HepG2 (cell line): ENCODE measurements at regions not wholly inside any gene's neighbourhood (a gene's known extent, or its start where the extent isn't known, plus 50 kb on each side); places are given as distances from the start of the nearest gene placed in this dataset.

ENCODE experiments used
- ATAC-seq: fragments of 200-7000 bp; cut with Tn5 transposase; 3 replicates; pipeline ENCODE4 v1.9.1; 2020; ENCODE audit warnings: mild to moderate bottlenecking, moderate library complexity
- BruUV-seq: library from RNA; stranded (reverse); fragments of 400-500 nt; replicated peaks from 2 replicates; lab custom pipeline; 2021; lab: Mats Ljungman, UMichigan
- CTCF ChIA-PET: fragments of 300-600 bp; formaldehyde crosslinking; extraction: SDS; loops from one replicate; lab custom pipeline; 2021; ENCODE audit warnings: low total read pairs, inconsistent platforms, low intra/inter-chr PET ratio; lab: Yijun Ruan, JAX
- POLR2A ChIA-PET: fragments of 350-600 bp; sonication (Branson Sonifier 250); formaldehyde crosslinking; loops from one replicate; lab custom pipeline; 2020; ENCODE audit warnings: antibody characterized with exemption, inconsistent platforms; lab: Yijun Ruan, JAX
- DNase-seq: peaks from one replicate; pipeline ENCODE4 v3.0.0-alpha.2; 2015; ENCODE audit warnings: low spot score
- FAIRE-seq: peaks from 3 replicates; lab custom pipeline; 2011; peaks lifted over from hg19 to GRCh38; lab: Jason Lieb, UNC
- H2AFZ ChIP-seq: one replicate; pipeline ENCODE4 v1.6.1; 2011; ENCODE audit warnings: low read length, inconsistent platforms
- H3K27ac ChIP-seq: fragments of 300-600 bp; 3 replicates; pipeline ENCODE4 v1.8.0; 2011; ENCODE audit warnings: mixed run types, mild to moderate bottlenecking, mixed read lengths, low read length, inconsistent platforms; ENCODE audit not compliant: insufficient read depth; ENCODE audit errors: extremely low read length
- H3K27me3 ChIP-seq, 2 experiments: fragments of 200-600 bp in 1 of 2; 2 replicates in 1 of 2; 3 replicates in 1 of 2; pipeline versions ENCODE4 v1.6.0 to v1.8.0; 2011; ENCODE audit warnings: low read length in 2 of 2, mild to moderate bottlenecking in 2 of 2, moderate library complexity in 2 of 2, inconsistent platforms in 1 of 2; ENCODE audit not compliant: insufficient read depth in 2 of 2, control insufficient read depth in 1 of 2
- H3K36me3 ChIP-seq, 2 experiments: fragments of 200-600 bp in 1 of 2; replicated peaks in 1 of 2; 2 replicates in 1 of 2; 3 replicates in 1 of 2; pipeline versions ENCODE4 v1.5.1 to v1.8.0; 2011; ENCODE audit warnings: low read length in 2 of 2, inconsistent platforms in 1 of 2; ENCODE audit not compliant: insufficient read depth in 2 of 2, control insufficient read depth in 1 of 2
- H3K4me1 ChIP-seq: 2 replicates; pipeline ENCODE4 v1.5.1; 2012; ENCODE audit warnings: low read length, inconsistent platforms; ENCODE audit not compliant: insufficient read depth
- H3K4me2 ChIP-seq: 2 replicates; pipeline ENCODE4 v1.6.0; 2011; ENCODE audit warnings: low read depth, low read length, inconsistent platforms
- H3K4me3 ChIP-seq, 3 experiments: fragments of 200-600 bp in 1 of 3; sonication (generic), shearing (Covaris generic) in 1 of 3; replicated peaks in 1 of 3; 2 replicates each; pipeline ENCODE4 v1.5.1; 2011 to 2016; ENCODE audit warnings: low read length in 3 of 3, inconsistent platforms in 2 of 3, low read depth in 2 of 3, mild to moderate bottlenecking in 2 of 3, control low read depth in 1 of 3, mixed read lengths in 1 of 3; ENCODE audit not compliant: insufficient read depth in 1 of 3
- H3K79me2 ChIP-seq: one replicate; pipeline ENCODE4 v1.6.1; 2011; ENCODE audit warnings: low read length, inconsistent platforms; ENCODE audit not compliant: insufficient read depth
- H3K9ac ChIP-seq: 2 replicates; pipeline ENCODE4 v1.6.0; 2011; ENCODE audit warnings: mild to moderate bottlenecking, low read depth, low read length, inconsistent platforms; ENCODE audit not compliant: insufficient read depth
- H3K9me3 ChIP-seq: 2 replicates; pipeline ENCODE4 v1.5.1; 2012; ENCODE audit warnings: mild to moderate bottlenecking, low read length
- H4K20me1 ChIP-seq: 2 replicates; pipeline ENCODE4 v1.6.0; 2011; ENCODE audit warnings: inconsistent platforms, mild to moderate bottlenecking, low read length, moderate library complexity; ENCODE audit not compliant: insufficient read depth
- GPN1 ChIP-seq: sonication (generic); formaldehyde crosslinking; IDR thresholded peaks from 2 replicates; pipeline ENCODE4 v1.5.1; 2020; ENCODE audit warnings: missing genetic modification reagents, borderline replicate concordance
- KIAA2018 ChIP-seq: sonication (generic); formaldehyde crosslinking; IDR thresholded peaks from 2 replicates; pipeline ENCODE4 v1.5.0; 2020; ENCODE audit warnings: mild to moderate bottlenecking, missing genetic modification reagents, borderline replicate concordance
- PAX8 ChIP-seq: sonication (generic); formaldehyde crosslinking; IDR thresholded peaks from 2 replicates; pipeline ENCODE4 v1.8.0; 2022; ENCODE audit warnings: mild to moderate bottlenecking, missing genetic modification reagents, borderline replicate concordance
- RBAK ChIP-seq: sonication (generic); formaldehyde crosslinking; IDR thresholded peaks from 2 replicates; pipeline ENCODE4 v1.5.1; 2020; ENCODE audit warnings: mild to moderate bottlenecking, missing genetic modification reagents
- ZNF207 ChIP-seq: fragments of 450-650 bp; IDR thresholded peaks from 2 replicates; pipeline ENCODE4 v1.6.1; 2016; ENCODE audit warnings: antibody characterized with exemption, borderline replicate concordance
- ZNF232 ChIP-seq: sonication (generic); formaldehyde crosslinking; IDR thresholded peaks from 2 replicates; pipeline ENCODE4 v1.4.0; 2020; ENCODE audit warnings: missing genetic modification reagents, borderline replicate concordance
- ZNF235 ChIP-seq: sonication (generic); formaldehyde crosslinking; IDR thresholded peaks from 2 replicates; pipeline ENCODE4 v1.8.1; 2023; ENCODE audit warnings: mild to moderate bottlenecking, missing genetic modification reagents, borderline replicate concordance
- ZNF30 ChIP-seq: sonication (generic); formaldehyde crosslinking; IDR thresholded peaks from 2 replicates; pipeline ENCODE4 v1.5.0; 2020; ENCODE audit warnings: mild to moderate bottlenecking, missing genetic modification reagents
- ZNF484 ChIP-seq: sonication (generic); formaldehyde crosslinking; IDR thresholded peaks from 2 replicates; pipeline ENCODE4 v1.5.1; 2020; ENCODE audit warnings: mild to moderate bottlenecking, low read depth, missing genetic modification reagents, borderline replicate concordance
- ZNF670 ChIP-seq: sonication (generic); formaldehyde crosslinking; IDR thresholded peaks from 2 replicates; pipeline ENCODE4 v1.8.0; 2022; ENCODE audit warnings: mild to moderate bottlenecking, missing genetic modification reagents, borderline replicate concordance
- WGBS: methylation state at CpG from one replicate; pipeline ENCODE4 v1.1.6; 2017; ENCODE audit warnings: low lambda C conversion rate; 5-methylcytosine and 5-hydroxymethylcytosine counted together
- in situ Hi-C: cut with HindIII; loops from 2 replicates; pipeline ENCODE4 v1.10.0; 2017; ENCODE audit warnings: low pct_unique_long_range_greater_than_20kb; ENCODE audit not compliant: extremely low pct_ligation_motif_present
- intact Hi-C: fragments of 100-400 bp; cut with micrococcal nuclease; formaldehyde crosslinking; loops from one replicate; pipeline ENCODE4 v1.10.0; 2022; ENCODE audit not compliant: unreplicated experiment

GRCh38 chr15:35197306-35197705 is 112.2 kb upstream of the NANOGP8 start:
- no peak overlapping the region for H3K4me3 ChIP-seq
- H3K36me3 ChIP-seq, result no peaks in the 10 kb centered on the region
- no peak overlapping the region for H2AFZ ChIP-seq
- intact Hi-C loops (no loop called here), in situ Hi-C loops (no loop called here)
- H3K9ac ChIP-seq, result no peak overlapping the region
- BruUV-seq, result no TSS peak
- H3K4me1 ChIP-seq, result no peaks in the 10 kb centered on the region
- no peak for DNase-seq
- H3K27ac ChIP-seq, result no peak overlapping the region
- H3K27me3 ChIP-seq, result no peaks in the 10 kb centered on the region
- H3K4me2 ChIP-seq, result no peak overlapping the region
- no peaks in the 10 kb centered on the region for H3K79me2 ChIP-seq
- FAIRE-seq, result no peak
- no peak for TF ChIP-seq PAX8 (CRISPR knock-in tag)
- no peak for TF ChIP-seq ZNF235
- no peak for TF ChIP-seq ZNF232
- H3K9me3 ChIP-seq, result peaks cover 5% of the 10 kb centered on the region
- POLR2A ChIA-PET, result no interaction called here
- no peaks in the 10 kb centered on the region for H4K20me1 ChIP-seq
- CTCF ChIA-PET, result no interaction called here
- no peak for ATAC-seq

GRCh38 chr15:35196273-35196672 is 111.2 kb upstream of the NANOGP8 start:
- no peaks in the 10 kb centered on the region for H3K4me1 ChIP-seq
- H4K20me1 ChIP-seq, result no peaks in the 10 kb centered on the region
- no peak overlapping the region for H3K4me3 ChIP-seq
- H3K27ac ChIP-seq, result no peak overlapping the region
- POLR2A ChIA-PET, result no interaction called here
- FAIRE-seq, result no peak
- H3K27me3 ChIP-seq, result no peaks in the 10 kb centered on the region
- peaks cover 15% of the 10 kb centered on the region for H3K9me3 ChIP-seq
- ATAC-seq, result no peak
- no peak overlapping the region for H2AFZ ChIP-seq
- no peak overlapping the region for H3K4me2 ChIP-seq
- no peak overlapping the region for H3K9ac ChIP-seq
- no peak for DNase-seq
- WGBS, result 86% methylated on average over 5 of the region's 5 CpGs
- no peaks in the 10 kb centered on the region for H3K36me3 ChIP-seq
- intact Hi-C loops, result no loop called here
- CTCF ChIA-PET, result no interaction called here
- no peaks in the 10 kb centered on the region for H3K79me2 ChIP-seq
- in situ Hi-C loops, result no loop called here
- BruUV-seq, result no TSS peak
- TF ChIP-seq RBAK (CRISPR knock-in tag), result no peak
- no peak for TF ChIP-seq GPN1 (CRISPR knock-in tag)
- no peak for TF ChIP-seq ZNF484 (CRISPR knock-in tag)
- TF ChIP-seq ZNF30 (CRISPR knock-in tag), result no peak
- TF ChIP-seq KIAA2018, result no peak
- no peak for TF ChIP-seq ZNF207
- no peak for TF ChIP-seq ZNF670
